Psoas muscle (tissue), 7 donors: ENCODE measurements at regions not wholly inside any gene's neighbourhood (a gene's known extent, or its start where the extent isn't known, plus 50 kb on each side); places are given as distances from the start of the nearest gene placed in this dataset.

Experiments used
- ATAC-seq, 4 donors: fragments of 200-7000 bp; cut with Tn5 transposase; one replicate each; pipeline ENCODE4 v1.9.1; 2020; ENCODE audit warnings: moderate library complexity in 3 of 4, mild to moderate bottlenecking in 2 of 4
- DNase-seq, 2 donors: peaks; one replicate each; pipeline ENCODE4 v3.0.0-alpha.2; 2020
- H3K27ac ChIP-seq: fragments of 200-600 bp; one replicate; pipeline ENCODE4 v1.8.0; 2022
- H3K27me3 ChIP-seq, 3 donors: fragments of 200-600 bp in 1 of 3; one replicate each; pipeline versions ENCODE4 v1.6.1 to v1.8.0; 2013 to 2022; ENCODE audit warnings: low read length in 2 of 3, mild to moderate bottlenecking in 2 of 3, moderate library complexity in 1 of 3; ENCODE audit not compliant: insufficient read depth in 3 of 3
- H3K36me3 ChIP-seq, 2 donors: fragments of 200-600 bp in 1 of 2; one replicate each; pipeline versions ENCODE4 v1.6.1 to v1.8.0; 2013 to 2022; ENCODE audit warnings: low read depth in 1 of 2, mild to moderate bottlenecking in 1 of 2, moderate library complexity in 1 of 2; ENCODE audit not compliant: insufficient read depth in 1 of 2
- H3K4me1 ChIP-seq: fragments of 200-600 bp; one replicate; pipeline ENCODE4 v1.8.0; 2022
- H3K4me3 ChIP-seq: fragments of 200-600 bp; one replicate; pipeline ENCODE4 v1.8.0; 2022; ENCODE audit warnings: mild to moderate bottlenecking
- H3K9me3 ChIP-seq: fragments of 200-600 bp; one replicate; pipeline ENCODE4 v1.8.0; 2022
- CTCF ChIP-seq: fragments of 200-600 bp; IDR thresholded peaks from one replicate; pipeline ENCODE4 v1.8.0; 2022; ENCODE audit warnings: antibody characterized with exemption
- WGBS, 3 donors: extraction: QIAGEN DNeasy Blood & Tissue Kit; methylation state at CpG; one replicate each; pipeline versions ENCODE4 v1.1.6 to v1.1.7; 2013; 5-methylcytosine and 5-hydroxymethylcytosine counted together
- intact Hi-C, 2 donors: fragments of 100-400 bp; cut with DNase I; formaldehyde crosslinking; loops; one replicate each; pipeline versions ENCODE4 v1.11.0 to v1.14.2; 2022
- donor health status: healthy with polysubstance abuse.
- donor health status: DM: no; HTN: no; CAD: no; lungs with moderate emphysema.
- donor health status: Bipolar disorder and iron deficiency.
- donor health status: healthy.
- donor health status: DM: yes; HTN: yes; CAD: no.
- donor health status: DM: no; HTN: no; CAD: no.
- donor health status: DM: yes; HTN: yes; CAD: no.

GRCh38 chr14:42368234-42368633 is 761.6 kb downstream of the LRFN5 start:
- no peaks in the 10 kb centered on the region for H3K9me3 ChIP-seq
- no peaks in the 10 kb centered on the region for H3K36me3 ChIP-seq
- H3K27ac ChIP-seq, result no peak overlapping the region
- intact Hi-C loops, result no loop called here
- H3K27me3 ChIP-seq, result no peaks in the 10 kb centered on the region
- DNase-seq (no peak), ATAC-seq (no peak)
- no peak overlapping the region for H3K4me3 ChIP-seq
- WGBS, 3 donors, result 65 to 79% (median 67%) methylated on average over 1 of the region's 1 CpG
- no peaks in the 10 kb centered on the region for H3K4me1 ChIP-seq
- no peak for TF ChIP-seq CTCF

- no peaks in the 10 kb centered on the region for H3K9me3 ChIP-seq
- DNase-seq, result no peak
- TF ChIP-seq CTCF, result no peak
- no peaks in the 10 kb centered on the region for H3K4me1 ChIP-seq
- no peaks in the 10 kb centered on the region for H3K27me3 ChIP-seq
- H3K27ac ChIP-seq, result no peak overlapping the region
- H3K4me3 ChIP-seq, result no peak overlapping the region
- ATAC-seq, result no peak
- 59 to 70% (median 67%) methylated on average over 2 of the region's 2 CpGs for WGBS, 3 donors
- no peaks in the 10 kb centered on the region for H3K36me3 ChIP-seq
- intact Hi-C loops, result no loop called here
Measured at GRCh38 chr14:42353315-42353714, 746.6 kb downstream of the LRFN5 start.

- no peak for TF ChIP-seq CTCF
- ATAC-seq (no peak), DNase-seq (no peak)
- WGBS, 3 donors, result 33 to 50% (median 44%) methylated on average over 1 of the region's 1 CpG
- no peaks in the 10 kb centered on the region for H3K36me3 ChIP-seq
- no peak overlapping the region for H3K27ac ChIP-seq
- H3K4me3 ChIP-seq, result no peak overlapping the region
- H3K4me1 ChIP-seq, result no peaks in the 10 kb centered on the region
- H3K9me3 ChIP-seq, result no peaks in the 10 kb centered on the region
- intact Hi-C loops, result no loop called here
- H3K27me3 ChIP-seq, result no peaks in the 10 kb centered on the region
Measured at GRCh38 chr14:42335918-42336317, 729.2 kb downstream of the LRFN5 start.

- DNase-seq (no peak), ATAC-seq (no peak)
- intact Hi-C loops, result no loop called here
- WGBS, 3 donors, result 89 to 93% (median 92%) methylated on average over 2 of the region's 2 CpGs
- TF ChIP-seq CTCF, result no peak
- Histone ChIP-seq H3K4me3 (no peak overlapping the region), H3K36me3 (no peaks in the 10 kb centered on the region), H3K27ac (no peak overlapping the region), H3K4me1 (no peaks in the 10 kb centered on the region), H3K27me3 (no peaks in the 10 kb centered on the region), H3K9me3 (no peaks in the 10 kb centered on the region)
Measured at GRCh38 chr14:42334931-42335330, 728.3 kb downstream of the LRFN5 start.

- intact Hi-C loops, result no loop called here
- Histone ChIP-seq H3K4me3 (no peak overlapping the region), H3K27ac (no peak overlapping the region), H3K9me3 (no peaks in the 10 kb centered on the region), H3K27me3 (no peaks in the 10 kb centered on the region), H3K4me1 (no peaks in the 10 kb centered on the region), H3K36me3 (no peaks in the 10 kb centered on the region)
- TF ChIP-seq CTCF, result no peak
- DNase-seq, result no peak
- ATAC-seq, result no peak
- WGBS, 3 donors, result 15 to 30% (median 20%) methylated on average over 1 of the region's 1 CpG
Measured at GRCh38 chr14:42323426-42323825, 716.8 kb downstream of the LRFN5 start.
